ENCODE measurements at regions not wholly inside any gene's neighbourhood (a gene's known extent, or its start where the extent isn't known, plus 50 kb on each side); places are given as distances from the start of the nearest gene placed in this dataset.
A peak's percentile ranks its signal among the peaks of the same experiment; 100 is the strongest.

DNA sequence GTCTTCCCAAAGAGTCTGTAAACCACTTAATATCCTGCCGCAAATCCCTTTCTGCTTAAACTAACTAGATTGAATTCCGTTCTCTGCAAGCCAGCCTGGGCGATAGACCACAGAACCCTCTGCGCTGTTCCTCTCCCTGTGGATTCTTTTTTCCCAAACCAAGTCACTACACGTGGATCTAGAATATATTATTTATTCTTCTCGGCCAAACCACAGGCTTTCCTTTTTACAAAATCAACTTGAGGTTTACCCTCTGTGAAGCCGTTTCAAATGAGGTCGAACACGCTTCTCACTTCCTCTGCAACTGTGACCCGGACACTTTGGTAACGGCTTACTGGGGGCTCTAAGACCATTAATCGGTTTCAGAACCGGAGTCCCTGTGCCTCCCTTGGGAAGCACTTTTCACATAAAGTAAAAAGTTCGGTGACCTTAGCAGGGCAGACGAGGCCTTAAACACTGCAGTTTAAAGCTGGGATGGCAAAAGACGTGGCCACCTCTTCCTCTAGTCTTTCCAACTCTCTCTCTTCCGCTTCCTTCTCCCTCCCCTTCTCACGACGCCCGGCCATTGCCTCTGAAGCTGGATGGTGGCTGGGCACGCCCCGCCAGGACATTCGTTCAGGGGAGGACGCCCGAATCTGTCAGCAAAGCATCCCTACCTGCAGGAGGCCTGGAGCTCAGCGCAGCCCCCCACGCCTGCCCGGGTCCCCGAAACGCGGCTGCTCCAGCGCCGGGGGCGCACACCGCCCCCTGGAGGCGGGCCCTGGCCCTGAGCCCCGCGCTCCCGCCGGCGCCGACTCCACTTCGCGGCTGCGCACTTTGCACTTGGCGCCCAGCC lies 55.0 kb upstream of the FOXC1 start:
- Histone ChIP-seq H3K36me3 (ENCODE audit: insufficient read depth, low read depth, low read length) (no peaks in the 10 kb centered on the region), H3K4me1 (ENCODE audit: insufficient read depth, low read length) (no peaks in the 10 kb centered on the region), H3K27ac (ENCODE audit: low read length) (no peak overlapping the region), H3K9me3 (ENCODE audit: insufficient read depth, low read depth, low read length) (no peaks in the 10 kb centered on the region), H3K27me3 (ENCODE audit: insufficient read depth, low read length) (peaks cover 9% of the 10 kb centered on the region; the same call in 1 of the 2 replicates), H3K4me3 (ENCODE audit: low read length) (peak overlapping the region; percentile 48; the same call in 1 of the 2 replicates), H3K9ac (ENCODE audit: low read depth, low read length) (no peak overlapping the region)

GRCh38 chr6:1558388-1558787 lies 51.3 kb upstream of the FOXC1 start:
- peaks cover 9% of the 10 kb centered on the region; the same call in 1 of the 2 replicates for H3K27me3 ChIP-seq (ENCODE audit: insufficient read depth, low read length)
- H3K36me3 ChIP-seq (ENCODE audit: insufficient read depth, low read depth, low read length), result no peaks in the 10 kb centered on the region
- H3K4me1 ChIP-seq (ENCODE audit: insufficient read depth, low read length), result no peaks in the 10 kb centered on the region
- no peak overlapping the region for H3K27ac ChIP-seq (ENCODE audit: low read length)
- no peak overlapping the region for H3K4me3 ChIP-seq (ENCODE audit: low read length)
- H3K9me3 ChIP-seq (ENCODE audit: insufficient read depth, low read depth, low read length), result no peaks in the 10 kb centered on the region
- no peak overlapping the region for H3K9ac ChIP-seq (ENCODE audit: low read depth, low read length)

All from iPS-20b (cell line).